GM12878 (cell line): ENCODE measurements at regions not wholly inside any gene's neighbourhood (a gene's known extent, or its start where the extent isn't known, plus 50 kb on each side); places are given as distances from the start of the nearest gene placed in this dataset.

ENCODE experiments used
- ATAC-seq: fragments of 200-7000 bp; cut with Tn5 transposase; 3 replicates; pipeline ENCODE4 v1.9.1; 2020; ENCODE audit warnings: mild to moderate bottlenecking, moderate library complexity
- BruUV-seq: library from RNA; stranded (reverse); fragments of 400-500 nt; replicated peaks from 2 replicates; lab custom pipeline; 2021; lab: Mats Ljungman, UMichigan
- CTCF ChIA-PET: fragments of 300-600 bp; sonication (Branson Sonifier 250); formaldehyde crosslinking; extraction: SDS; loops from one replicate; lab custom pipeline; 2021; ENCODE audit warnings: inconsistent platforms; lab: Yijun Ruan, JAX
- POLR2A ChIA-PET: fragments of 350-600 bp; formaldehyde crosslinking; extraction: SDS; loops from one replicate; lab custom pipeline; 2021; ENCODE audit warnings: inconsistent platforms; lab: Charles Lee
- RAD21 ChIA-PET: fragments of 300-600 bp; sonication (Branson Sonifier 250); formaldehyde crosslinking; loops from one replicate; lab custom pipeline; 2023; ENCODE audit warnings: antibody characterized with exemption; ENCODE audit not compliant: unreplicated experiment; lab: Charles Lee
- SMC1A ChIA-PET: fragments of 300-600 bp; sonication (Branson Sonifier 250); formaldehyde crosslinking; loops from one replicate; lab custom pipeline; 2023; ENCODE audit not compliant: unreplicated experiment, uncharacterized antibody; lab: Charles Lee
- DNase-seq: peaks from one replicate; pipeline ENCODE4 v3.0.0-alpha.2; 2011; ENCODE audit warnings: low read depth, low spot score
- FAIRE-seq: peaks from 3 replicates; lab custom pipeline; 2011; peaks lifted over from hg19 to GRCh38; lab: Jason Lieb, UNC
- H2AFZ ChIP-seq: 2 replicates; pipeline ENCODE4 v1.6.0; 2011; ENCODE audit warnings: low read depth, low read length, control low read depth; ENCODE audit not compliant: control insufficient read depth
- H3K27ac ChIP-seq: 2 replicates; pipeline ENCODE4 v1.5.1; 2011; ENCODE audit warnings: control low read depth; ENCODE audit not compliant: control insufficient read depth, insufficient read depth
- H3K27me3 ChIP-seq, 2 experiments: replicated peaks in 1 of 2; 2 replicates each; pipeline versions ENCODE4 v1.6.0 to v1.6.1; 2011; ENCODE audit warnings: low read length in 1 of 2; ENCODE audit not compliant: control insufficient read depth in 2 of 2, insufficient read depth in 2 of 2
- H3K36me3 ChIP-seq, 2 experiments: 2 replicates each; pipeline ENCODE4 v1.5.1; 2011; ENCODE audit warnings: low read length in 1 of 2; ENCODE audit not compliant: control insufficient read depth in 2 of 2, insufficient read depth in 2 of 2
- H3K4me1 ChIP-seq: 2 replicates; pipeline ENCODE4 v1.6.1; 2011; ENCODE audit warnings: mild to moderate bottlenecking, low read length, moderate library complexity, mixed read lengths; ENCODE audit not compliant: control insufficient read depth, insufficient read depth
- H3K4me2 ChIP-seq: 2 replicates; pipeline ENCODE4 v1.6.0; 2011; ENCODE audit warnings: control low read depth; ENCODE audit not compliant: control insufficient read depth, insufficient read depth
- H3K4me3 ChIP-seq: fragments of 200-600 bp; sonication (generic); 2 replicates; pipeline ENCODE4 v1.5.1; 2016
- H3K79me2 ChIP-seq: 2 replicates; pipeline ENCODE4 v1.6.0; 2011; ENCODE audit warnings: low read length; ENCODE audit not compliant: control insufficient read depth, insufficient read depth
- H3K9ac ChIP-seq: 2 replicates; pipeline ENCODE4 v1.8.0; 2011; ENCODE audit warnings: low read length, control low read depth, mixed read lengths; ENCODE audit not compliant: control insufficient read depth, insufficient read depth
- H3K9me3 ChIP-seq: replicated peaks from 3 replicates; pipeline ENCODE4 v1.5.1; 2011; ENCODE audit warnings: mild to moderate bottlenecking, low read length; ENCODE audit not compliant: control insufficient read depth, insufficient read depth
- H4K20me1 ChIP-seq: 2 replicates; pipeline ENCODE4 v1.6.0; 2011; ENCODE audit not compliant: control insufficient read depth, insufficient read depth
- CBX5 ChIP-seq: sonication (generic); IDR thresholded peaks from 2 replicates; pipeline ENCODE4 v1.6.1; 2016; ENCODE audit warnings: low read depth, moderate library complexity, mild to moderate bottlenecking, inconsistent platforms
- E2F8 ChIP-seq: fragments of 450-650 bp; IDR thresholded peaks from 2 replicates; pipeline ENCODE4 v1.6.1; 2018; ENCODE audit warnings: mild to moderate bottlenecking, low read depth, moderate library complexity; ENCODE audit not compliant: partially characterized antibody
- HDGF ChIP-seq: fragments of 450-650 bp; IDR thresholded peaks from 2 replicates; pipeline ENCODE4 v1.6.1; 2016; ENCODE audit warnings: antibody characterized with exemption
- NFYA ChIP-seq: IDR thresholded peaks from 2 replicates; pipeline ENCODE4 v1.6.1; 2011; ENCODE audit warnings: low read depth, mild to moderate bottlenecking, low read length, improper control_type of control experiment, borderline replicate concordance
- NFYB ChIP-seq: IDR thresholded peaks from 2 replicates; pipeline ENCODE4 v1.6.1; 2011; ENCODE audit warnings: low read depth, mild to moderate bottlenecking, low read length, improper control_type of control experiment, moderate library complexity; ENCODE audit not compliant: insufficient read depth
- SP1 ChIP-seq: IDR thresholded peaks from one replicate; pipeline ENCODE4 v1.6.1; 2011; ENCODE audit warnings: low read depth, low read length
- SPI1 ChIP-seq: IDR thresholded peaks from 2 replicates; pipeline ENCODE4 v1.6.1; 2011; ENCODE audit warnings: low read depth, mild to moderate bottlenecking, low read length, moderate library complexity, borderline replicate concordance; ENCODE audit not compliant: insufficient read depth
- SRF ChIP-seq, 2 experiments: IDR thresholded peaks; 2 replicates each; pipeline ENCODE4 v1.6.1; 2011; ENCODE audit warnings: low read depth in 2 of 2, low read length in 2 of 2, mild to moderate bottlenecking in 1 of 2, moderate library complexity in 1 of 2
- TCF7 ChIP-seq: IDR thresholded peaks from 2 replicates; pipeline ENCODE4 v1.6.1; 2014; ENCODE audit warnings: antibody characterized with exemption, borderline replicate concordance
- ZNF217 ChIP-seq: fragments of 450-650 bp; IDR thresholded peaks from 2 replicates; pipeline ENCODE4 v1.6.1; 2017; ENCODE audit warnings: antibody characterized with exemption, mild to moderate bottlenecking
- WGBS: methylation state at CpG from one replicate; pipeline ENCODE4 v1.1.6; 2016; ENCODE audit warnings: low lambda C conversion rate; ENCODE audit not compliant: insufficient replicate concordance, insufficient coverage; ENCODE audit errors: missing lambda C conversion rate; 5-methylcytosine and 5-hydroxymethylcytosine counted together
- in situ Hi-C: fragments of 300-500 bp; cut with MboI; formaldehyde crosslinking; loops from 9 replicates; pipeline ENCODE4 v1.14.3; 2018; ENCODE audit warnings: mixed read lengths
- intact Hi-C: fragments of 100-400 bp; cut with micrococcal nuclease; formaldehyde crosslinking; loops from one replicate; pipeline ENCODE4 v1.14.2; 2022; ENCODE audit not compliant: unreplicated experiment
- TF ChIP-seq, protein P1 (sequence below): IDR thresholded peaks from 2 replicates; pipeline ENCODE4 v1.6.1; 2012; ENCODE audit warnings: low read length, inconsistent platforms
- TF ChIP-seq, protein P2 (sequence below): fragments of 450-650 bp; IDR thresholded peaks from 2 replicates; pipeline ENCODE4 v1.6.1; 2017; ENCODE audit warnings: mild to moderate bottlenecking, moderate library complexity
- TF ChIP-seq, protein P3 (sequence below): fragments of 450-650 bp; IDR thresholded peaks from 2 replicates; pipeline ENCODE4 v1.6.1; 2017; ENCODE audit warnings: borderline replicate concordance

DNA sequence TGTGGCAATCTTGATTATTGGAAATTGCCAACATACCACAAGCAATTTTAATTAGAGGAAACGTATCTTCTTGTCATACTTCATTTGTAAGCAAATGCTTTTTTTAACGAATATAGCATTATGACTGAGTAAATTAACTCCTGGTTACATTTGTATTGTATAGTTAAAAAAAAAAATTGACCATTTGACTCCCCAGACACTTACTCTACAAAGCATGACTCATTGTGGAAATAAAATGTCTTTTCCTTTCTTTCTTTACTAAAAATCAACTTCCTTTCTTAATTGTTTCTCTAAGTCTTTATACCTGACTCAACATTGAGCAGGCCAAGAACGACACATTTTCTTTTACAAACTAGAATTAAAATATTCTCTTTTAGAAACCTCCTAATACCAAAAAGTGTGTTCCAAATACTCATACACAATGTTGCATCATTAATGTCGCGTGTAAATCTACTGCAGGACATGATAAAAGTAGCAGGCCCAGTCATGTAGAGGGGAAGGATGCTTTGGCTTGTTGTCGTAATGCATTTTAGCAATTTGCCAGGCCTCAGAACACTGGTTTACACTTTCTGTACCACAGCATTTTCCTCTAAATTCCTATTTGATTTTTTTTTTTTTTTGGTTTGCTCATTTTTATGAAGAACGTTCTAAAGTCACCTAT lies 349.6 kb upstream of the KCNH7 start:
- no TSS peak for BruUV-seq
- H4K20me1 ChIP-seq: no peaks in the 10 kb centered on the region
- H3K79me2 ChIP-seq: no peaks in the 10 kb centered on the region
- CTCF ChIA-PET: interaction anchor here (1.2 kb wide), 1 partner anchor 423 kb away, joined by 4 read pairs; no protein-coding TSS in a partner anchor
- 34% methylated on average over 7 of the region's 7 CpGs for WGBS
- in situ Hi-C loops (loop anchor here (10.0 kb wide), 1 partner anchor 867 kb away; no protein-coding TSS in a partner anchor), intact Hi-C loops (loop anchor here (10.0 kb wide), 1 partner anchor 397 kb away; no protein-coding TSS in a partner anchor)
- POLR2A ChIA-PET: no interaction called here
- no peak overlapping the region for H2AFZ ChIP-seq
- TF ChIP-seq NFYA (no peak), SP1 (no peak), HDGF (no peak), E2F8 (no peak), ZNF217 (no peak), CBX5 (no peak), NFYB (no peak), SRF (IDR thresholded peaks at IDR 0.05; ENCODE audit: low read depth in 2 of 2, low read length in 2 of 2) (no peak), TCF7 (no peak), SPI1 (no peak)
- TF ChIP-seq, protein P1, sequence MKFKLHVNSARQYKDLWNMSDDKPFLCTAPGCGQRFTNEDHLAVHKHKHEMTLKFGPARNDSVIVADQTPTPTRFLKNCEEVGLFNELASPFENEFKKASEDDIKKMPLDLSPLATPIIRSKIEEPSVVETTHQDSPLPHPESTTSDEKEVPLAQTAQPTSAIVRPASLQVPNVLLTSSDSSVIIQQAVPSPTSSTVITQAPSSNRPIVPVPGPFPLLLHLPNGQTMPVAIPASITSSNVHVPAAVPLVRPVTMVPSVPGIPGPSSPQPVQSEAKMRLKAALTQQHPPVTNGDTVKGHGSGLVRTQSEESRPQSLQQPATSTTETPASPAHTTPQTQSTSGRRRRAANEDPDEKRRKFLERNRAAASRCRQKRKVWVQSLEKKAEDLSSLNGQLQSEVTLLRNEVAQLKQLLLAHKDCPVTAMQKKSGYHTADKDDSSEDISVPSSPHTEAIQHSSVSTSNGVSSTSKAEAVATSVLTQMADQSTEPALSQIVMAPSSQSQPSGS: no peak
- TF ChIP-seq, protein P2, sequence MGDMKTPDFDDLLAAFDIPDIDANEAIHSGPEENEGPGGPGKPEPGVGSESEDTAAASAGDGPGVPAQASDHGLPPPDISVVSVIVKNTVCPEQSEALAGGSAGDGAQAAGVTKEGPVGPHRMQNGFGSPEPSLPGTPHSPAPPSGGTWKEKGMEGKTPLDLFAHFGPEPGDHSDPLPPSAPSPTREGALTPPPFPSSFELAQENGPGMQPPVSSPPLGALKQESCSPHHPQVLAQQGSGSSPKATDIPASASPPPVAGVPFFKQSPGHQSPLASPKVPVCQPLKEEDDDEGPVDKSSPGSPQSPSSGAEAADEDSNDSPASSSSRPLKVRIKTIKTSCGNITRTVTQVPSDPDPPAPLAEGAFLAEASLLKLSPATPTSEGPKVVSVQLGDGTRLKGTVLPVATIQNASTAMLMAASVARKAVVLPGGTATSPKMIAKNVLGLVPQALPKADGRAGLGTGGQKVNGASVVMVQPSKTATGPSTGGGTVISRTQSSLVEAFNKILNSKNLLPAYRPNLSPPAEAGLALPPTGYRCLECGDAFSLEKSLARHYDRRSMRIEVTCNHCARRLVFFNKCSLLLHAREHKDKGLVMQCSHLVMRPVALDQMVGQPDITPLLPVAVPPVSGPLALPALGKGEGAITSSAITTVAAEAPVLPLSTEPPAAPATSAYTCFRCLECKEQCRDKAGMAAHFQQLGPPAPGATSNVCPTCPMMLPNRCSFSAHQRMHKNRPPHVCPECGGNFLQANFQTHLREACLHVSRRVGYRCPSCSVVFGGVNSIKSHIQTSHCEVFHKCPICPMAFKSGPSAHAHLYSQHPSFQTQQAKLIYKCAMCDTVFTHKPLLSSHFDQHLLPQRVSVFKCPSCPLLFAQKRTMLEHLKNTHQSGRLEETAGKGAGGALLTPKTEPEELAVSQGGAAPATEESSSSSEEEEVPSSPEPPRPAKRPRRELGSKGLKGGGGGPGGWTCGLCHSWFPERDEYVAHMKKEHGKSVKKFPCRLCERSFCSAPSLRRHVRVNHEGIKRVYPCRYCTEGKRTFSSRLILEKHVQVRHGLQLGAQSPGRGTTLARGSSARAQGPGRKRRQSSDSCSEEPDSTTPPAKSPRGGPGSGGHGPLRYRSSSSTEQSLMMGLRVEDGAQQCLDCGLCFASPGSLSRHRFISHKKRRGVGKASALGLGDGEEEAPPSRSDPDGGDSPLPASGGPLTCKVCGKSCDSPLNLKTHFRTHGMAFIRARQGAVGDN: no peak
- TF ChIP-seq, protein P3, sequence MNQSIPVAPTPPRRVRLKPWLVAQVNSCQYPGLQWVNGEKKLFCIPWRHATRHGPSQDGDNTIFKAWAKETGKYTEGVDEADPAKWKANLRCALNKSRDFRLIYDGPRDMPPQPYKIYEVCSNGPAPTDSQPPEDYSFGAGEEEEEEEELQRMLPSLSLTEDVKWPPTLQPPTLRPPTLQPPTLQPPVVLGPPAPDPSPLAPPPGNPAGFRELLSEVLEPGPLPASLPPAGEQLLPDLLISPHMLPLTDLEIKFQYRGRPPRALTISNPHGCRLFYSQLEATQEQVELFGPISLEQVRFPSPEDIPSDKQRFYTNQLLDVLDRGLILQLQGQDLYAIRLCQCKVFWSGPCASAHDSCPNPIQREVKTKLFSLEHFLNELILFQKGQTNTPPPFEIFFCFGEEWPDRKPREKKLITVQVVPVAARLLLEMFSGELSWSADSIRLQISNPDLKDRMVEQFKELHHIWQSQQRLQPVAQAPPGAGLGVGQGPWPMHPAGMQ: no peak
- RAD21 ChIA-PET: interaction anchor here (0.7 kb wide), 1 partner anchor 297 kb away, joined by 3 read pairs; no protein-coding TSS in a partner anchor
- H3K27me3 ChIP-seq: no peaks in the 10 kb centered on the region
- no peak overlapping the region for H3K9ac ChIP-seq
- H3K4me2 ChIP-seq: no peak overlapping the region
- DNase-seq (no peak), FAIRE-seq (no peak), ATAC-seq (no peak)
- SMC1A ChIA-PET: interaction anchor here (0.7 kb wide), 1 partner anchor 9 kb away, joined by 3 read pairs; no protein-coding TSS in a partner anchor
- no peak overlapping the region for H3K4me3 ChIP-seq
- H3K27ac ChIP-seq: no peak overlapping the region
- no peaks in the 10 kb centered on the region for H3K9me3 ChIP-seq
- H3K36me3 ChIP-seq: no peaks in the 10 kb centered on the region
- no peaks in the 10 kb centered on the region for H3K4me1 ChIP-seq
